NCI-H82 (cell line): ENCODE measurements at regions not wholly inside any gene's neighbourhood (a gene's known extent, or its start where the extent isn't known, plus 50 kb on each side); places are given as distances from the start of the nearest gene placed in this dataset.

Source experiments
- DNase-seq: peaks from one replicate; lab custom pipeline; 2025; lab: John Stamatoyannopoulos, UW

DNA sequence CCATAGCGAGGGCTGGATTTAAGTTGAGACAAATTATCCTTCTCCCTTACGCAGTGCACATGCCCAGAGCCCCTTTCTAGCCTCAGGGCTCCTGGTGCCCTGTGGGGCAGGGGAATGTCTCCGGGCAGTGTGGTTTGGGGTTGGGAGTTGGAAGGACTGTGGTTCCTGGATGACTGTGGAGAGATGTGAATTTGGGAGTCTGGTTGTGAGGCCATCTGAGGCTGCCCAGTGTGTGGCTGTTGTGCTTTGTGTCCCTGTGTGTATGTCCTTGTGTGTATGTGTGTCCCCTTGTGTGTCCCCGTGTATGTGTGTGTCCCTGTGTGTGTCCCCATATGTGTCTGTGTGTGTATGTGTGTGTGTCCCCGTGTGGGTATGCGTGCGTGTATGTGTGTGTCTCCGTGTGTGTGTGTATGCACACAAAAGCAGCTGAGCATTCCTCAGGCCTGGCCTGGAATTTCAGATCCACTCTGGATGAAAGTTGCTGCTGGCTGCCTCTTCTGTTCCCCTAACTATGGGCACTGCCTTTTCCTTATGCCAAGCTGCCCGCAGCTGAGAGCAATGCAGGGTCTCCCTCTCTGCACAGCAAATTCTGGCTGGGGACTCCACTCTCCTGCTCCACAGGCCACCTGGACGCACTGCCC is 65.4 kb downstream of the UBIAD1 start:
- DNase-seq, result no peak

- peak; percentile 99 for DNase-seq
These were observed 66.6 kb downstream of the UBIAD1 start for GRCh38 chr1:11339346-11340232.

GRCh38 chr1:11340233-11340632 is 67.2 kb downstream of the UBIAD1 start:
- no peak for DNase-seq

GRCh38 chr1:11341901-11342552 is 69.0 kb downstream of the UBIAD1 start:
- peak; percentile 91 for DNase-seq

- peak; percentile 99 for DNase-seq
These were observed 69.6 kb downstream of the UBIAD1 start for GRCh38 chr1:11342621-11343032.

DNA sequence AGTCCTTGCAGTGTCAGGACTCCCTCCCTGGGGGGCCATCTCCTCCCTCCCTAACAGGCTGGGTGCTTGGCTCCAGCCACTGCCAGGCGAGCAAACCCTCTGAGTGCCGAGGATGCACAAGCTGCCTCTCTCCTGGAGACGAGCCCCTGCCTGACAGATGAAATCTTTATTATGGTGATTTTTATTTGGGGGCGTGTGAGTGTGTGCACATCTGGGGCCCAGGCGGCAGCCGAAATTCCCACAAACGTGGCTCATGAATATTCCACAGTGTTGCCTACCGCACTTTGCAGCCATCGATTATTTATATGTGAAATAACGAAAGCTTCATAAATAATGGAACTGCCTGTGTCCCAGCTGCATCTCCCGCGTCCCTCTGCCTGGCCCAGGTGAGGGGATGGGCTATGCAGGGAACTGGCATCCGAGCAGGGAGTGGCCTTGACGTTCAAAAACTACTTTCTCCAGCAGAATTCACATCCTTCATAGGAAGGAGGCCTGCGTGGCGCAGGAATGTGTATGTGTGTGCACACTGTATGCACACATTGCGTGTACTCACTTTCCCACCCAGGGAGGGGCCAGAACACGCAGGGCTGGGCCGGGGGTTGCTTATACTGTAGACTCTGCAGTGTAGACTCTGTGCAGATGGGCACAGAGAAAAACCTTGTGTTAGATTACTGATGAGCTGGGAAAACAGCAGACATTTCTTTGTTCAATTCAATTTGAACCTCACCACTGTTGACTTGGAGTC is 73.1 kb downstream of the UBIAD1 start:
- DNase-seq, result no peak

- DNase-seq, result no peak
These were observed 77.3 kb downstream of the UBIAD1 start for GRCh38 chr1:11350265-11350664.

GRCh38 chr1:11352058-11352715 is 79.2 kb downstream of the UBIAD1 start:
- DNase-seq, result no peak

- DNase-seq, result no peak
These were observed 80.1 kb downstream of the UBIAD1 start for GRCh38 chr1:11352816-11353799.

DNA sequence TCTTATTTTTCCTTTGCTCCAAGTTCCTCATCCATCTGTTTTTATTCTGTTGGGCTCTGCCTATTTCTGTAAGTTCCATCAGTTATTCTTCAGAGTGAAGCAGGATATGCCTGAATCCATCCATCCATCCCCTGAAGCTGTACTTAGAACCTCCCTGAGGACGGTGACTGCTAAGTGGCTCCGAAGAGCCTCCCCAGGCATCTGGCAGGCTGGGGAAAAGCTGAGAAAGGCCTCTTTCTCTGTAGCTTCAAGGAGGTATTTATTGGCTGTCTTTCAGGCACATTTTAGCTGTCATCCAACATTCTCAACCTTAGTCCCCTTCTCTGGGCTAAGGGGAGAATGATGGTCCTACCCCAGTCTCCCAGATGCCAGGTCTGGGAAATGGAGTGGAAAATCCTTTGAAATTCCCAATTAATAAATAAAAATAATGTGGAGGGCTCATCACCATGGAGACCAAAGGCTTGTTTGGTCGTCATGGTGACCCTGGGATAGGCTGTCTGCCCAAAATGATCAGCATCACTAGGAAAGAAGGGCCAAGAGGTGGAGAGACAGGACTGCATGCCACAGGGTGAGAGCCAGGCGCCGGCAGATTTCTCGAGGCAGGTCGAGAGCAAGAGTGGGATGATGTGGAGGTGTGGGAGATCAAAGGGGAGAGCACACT is 82.0 kb downstream of the UBIAD1 start:
- peak; percentile 35 for DNase-seq

DNA sequence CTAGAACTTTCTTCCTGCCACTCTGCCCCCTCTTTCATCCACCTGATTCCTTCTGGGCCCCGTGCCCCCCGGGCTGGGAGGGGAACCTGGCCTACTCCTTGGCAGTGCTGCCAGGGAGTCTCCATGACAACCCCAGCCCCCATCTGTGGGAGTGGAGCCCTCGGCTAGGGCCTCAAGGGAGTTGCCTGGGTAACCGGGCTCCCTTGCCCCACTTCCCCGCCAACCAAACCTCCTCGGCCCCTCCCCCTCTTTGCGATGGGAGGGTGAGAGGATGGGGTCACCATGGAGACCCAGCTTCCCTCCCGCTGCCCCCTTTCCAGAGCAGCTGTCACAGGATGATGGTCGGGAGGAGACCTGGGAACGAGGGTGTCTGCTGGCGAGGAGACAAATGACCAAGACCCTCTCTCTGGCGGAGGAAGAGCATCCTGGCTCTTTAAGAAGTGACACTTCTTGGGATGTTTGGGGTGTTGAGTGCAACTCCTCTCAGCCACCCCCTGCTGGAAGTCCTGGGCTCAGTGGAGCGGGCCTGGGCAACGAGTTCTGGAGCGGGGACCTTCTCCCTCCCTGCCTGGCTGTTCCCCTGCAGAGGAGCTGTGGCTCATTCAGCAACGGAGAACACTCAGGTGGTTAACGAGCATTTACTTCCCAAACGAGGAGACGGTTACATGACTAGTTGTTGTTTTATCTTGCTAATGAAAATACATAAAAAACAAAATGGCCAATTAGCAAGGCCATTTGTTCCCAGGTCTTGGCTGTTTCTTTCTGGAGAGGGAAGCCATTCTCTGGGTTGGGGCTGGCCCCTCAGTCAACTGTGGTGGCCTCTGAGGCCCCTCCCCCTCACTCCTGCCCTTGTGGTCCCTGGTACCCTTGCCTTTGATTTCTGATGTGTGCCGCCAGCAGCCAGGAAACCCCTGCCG is 82.8 kb downstream of the UBIAD1 start:
- DNase-seq, result peak; percentile 59

DNA sequence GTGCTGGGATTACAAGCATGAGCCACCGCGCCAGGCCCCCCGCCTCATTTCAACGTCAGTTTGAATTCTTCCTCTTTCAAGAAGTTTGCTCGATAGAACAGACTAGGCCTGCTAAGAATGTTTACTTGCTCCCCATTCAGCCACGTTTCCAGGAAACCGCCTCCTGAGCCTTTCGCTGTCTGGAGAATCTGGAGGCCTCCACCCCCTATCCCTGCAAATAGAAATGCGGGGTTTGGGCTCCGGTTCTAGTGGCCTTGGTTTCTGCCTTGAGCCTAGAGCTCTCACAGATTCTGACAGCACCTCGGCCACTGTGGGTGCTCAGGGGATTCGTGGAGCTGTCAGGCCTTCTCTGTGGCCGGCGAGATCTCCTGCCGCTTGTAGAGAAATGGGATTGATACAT is 84.3 kb downstream of the UBIAD1 start:
- DNase-seq, result no peak

DNA sequence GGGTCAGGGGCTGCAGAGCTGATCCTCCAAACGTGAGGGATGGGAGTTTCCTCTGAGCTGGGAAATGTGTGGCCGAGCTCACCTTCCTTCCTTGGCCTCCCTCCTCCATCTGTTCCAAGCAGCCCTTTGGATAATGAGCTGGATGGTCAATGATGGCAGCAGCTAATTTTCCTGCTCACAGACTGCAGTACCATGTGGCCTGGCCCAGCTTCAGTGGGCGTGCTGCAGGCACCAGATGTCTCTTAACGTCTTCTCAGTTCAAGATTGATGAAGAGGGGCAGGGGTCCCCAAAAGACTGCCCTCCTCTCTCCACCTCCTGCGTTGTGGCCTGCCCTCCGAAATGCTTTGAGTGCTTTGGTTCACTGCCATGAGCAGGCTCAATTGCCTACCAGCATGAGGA is 86.0 kb downstream of the UBIAD1 start:
- peak; percentile 65 for DNase-seq

DNA sequence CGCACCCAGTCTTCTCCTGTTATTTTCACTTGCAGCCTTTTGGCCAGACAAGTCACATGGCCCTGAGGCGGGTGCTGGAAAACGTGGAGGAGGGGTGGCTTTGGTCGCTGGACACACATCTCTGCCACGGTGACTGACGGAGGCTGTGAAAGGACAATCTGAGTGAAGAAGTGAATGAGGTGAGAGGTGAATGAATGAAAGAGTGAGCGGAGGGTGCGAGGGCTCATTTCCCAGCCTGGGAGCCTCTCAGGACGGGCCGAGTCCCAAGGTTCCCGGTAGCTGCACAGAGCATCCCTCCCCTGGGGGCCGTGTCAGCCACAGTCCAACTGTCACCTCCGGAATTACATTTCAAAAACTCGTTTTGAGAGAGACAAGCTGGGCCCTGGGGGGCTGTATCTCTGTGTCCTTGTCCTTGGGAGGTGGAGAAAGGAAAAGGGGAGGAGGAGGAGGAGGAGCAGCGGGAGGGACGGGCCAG is 89.6 kb downstream of the UBIAD1 start:
- DNase-seq, result no peak

DNA sequence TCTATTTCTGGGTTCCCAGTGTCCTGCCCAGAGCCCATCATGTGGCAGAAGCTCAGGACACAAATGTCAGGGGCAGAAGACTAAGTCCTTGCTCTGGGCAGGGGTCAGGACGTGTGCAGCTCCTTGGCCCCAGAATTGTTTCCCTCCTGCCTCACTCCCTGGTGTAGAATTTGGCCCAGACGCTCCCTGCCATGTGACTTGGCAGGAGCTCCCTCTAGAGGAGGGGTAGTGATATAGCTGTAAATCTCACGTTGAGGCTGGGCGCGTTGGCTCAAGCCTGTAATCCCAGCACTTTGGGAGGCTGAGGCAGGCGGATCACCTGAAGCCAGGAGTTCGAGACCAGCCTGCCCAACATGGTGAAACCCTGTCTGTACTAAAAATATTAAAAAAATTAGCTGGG is 91.2 kb downstream of the UBIAD1 start:
- DNase-seq, result peak; percentile 76

- peak; percentile 33 for DNase-seq
These were observed 92.9 kb downstream of the UBIAD1 start for GRCh38 chr1:11365744-11366387.

GRCh38 chr1:11373029-11373894 is 100.3 kb downstream of the UBIAD1 start:
- no peak for DNase-seq
